WTC11 (cell line): ENCODE measurements at regions not wholly inside any gene's neighbourhood (a gene's known extent, or its start where the extent isn't known, plus 50 kb on each side); places are given as distances from the start of the nearest gene placed in this dataset.

Experiments used
- ATAC-seq: fragments of 200-7000 bp; cut with Tn5 transposase; 2 replicates; pipeline ENCODE4 v1.10.0; 2021; ENCODE audit warnings: mild to moderate bottlenecking, moderate library complexity
- CTCF ChIA-PET: fragments of 300-600 bp; sonication (Branson Sonifier 250); formaldehyde crosslinking; loops from one replicate; lab custom pipeline; 2021; ENCODE audit warnings: antibody characterized with exemption; lab: Charles Lee
- POLR2A ChIA-PET: fragments of 350-600 bp; sonication (Branson Sonifier 250); formaldehyde crosslinking; loops from one replicate; lab custom pipeline; 2021; ENCODE audit warnings: antibody characterized with exemption; lab: Charles Lee
- DNase-seq: peaks from one replicate; pipeline ENCODE4 v3.0.0; 2021; ENCODE audit warnings: low spot score
- H3K27ac Mint-ChIP-seq: 2 replicates; pipeline ENCODE4 v1.8.0; 2021; ENCODE audit warnings: mixed read lengths
- H3K27me3 Mint-ChIP-seq: 2 replicates; pipeline ENCODE4 v1.8.0; 2021; ENCODE audit warnings: low read depth, mild to moderate bottlenecking, moderate library complexity, mixed read lengths
- H3K36me3 Mint-ChIP-seq: 2 replicates; pipeline ENCODE4 v1.8.0; 2021; ENCODE audit warnings: mixed read lengths
- H3K4me1 Mint-ChIP-seq: 2 replicates; pipeline ENCODE4 v1.8.0; 2022; ENCODE audit warnings: mixed read lengths
- H3K4me3 Mint-ChIP-seq: 2 replicates; pipeline ENCODE4 v1.8.0; 2021; ENCODE audit warnings: mild to moderate bottlenecking, moderate library complexity, mixed read lengths
- H3K9me3 Mint-ChIP-seq: 2 replicates; pipeline ENCODE4 v1.8.0; 2021; ENCODE audit warnings: mixed read lengths
- CTCF ChIP-seq: fragments of 200-600 bp; IDR thresholded peaks from 2 replicates; pipeline ENCODE4 v1.8.0; 2022; ENCODE audit warnings: antibody characterized with exemption
- ESRRA ChIP-seq: sonication (generic); formaldehyde crosslinking; IDR thresholded peaks from 2 replicates; pipeline ENCODE4 v1.8.1; 2022; ENCODE audit warnings: mild to moderate bottlenecking, missing genetic modification reagents, borderline replicate concordance
- FOXJ3 ChIP-seq: sonication (generic); formaldehyde crosslinking; IDR thresholded peaks from 2 replicates; pipeline ENCODE4 v1.9.0; 2021; ENCODE audit warnings: missing genetic modification reagents, mild to moderate bottlenecking, borderline replicate concordance
- HMGA2 ChIP-seq: fragments of 250-450 bp; sonication (Bioruptor Pico); IDR thresholded peaks from 2 replicates; pipeline ENCODE4 v1.4.0; 2021; ENCODE audit warnings: mild to moderate bottlenecking, moderate library complexity
- JAZF1 ChIP-seq: fragments of 250-450 bp; sonication (Bioruptor Pico); IDR thresholded peaks from 2 replicates; pipeline ENCODE4 v1.9.0; 2021; ENCODE audit warnings: moderate library complexity, mild to moderate bottlenecking, inconsistent platforms
- NR1H2 ChIP-seq: sonication (generic); formaldehyde crosslinking; IDR thresholded peaks from 2 replicates; pipeline ENCODE4 v1.9.0; 2021; ENCODE audit warnings: mild to moderate bottlenecking, moderate library complexity, missing genetic modification reagents
- NR3C1 ChIP-seq: sonication (generic); formaldehyde crosslinking; conservative IDR thresholded peaks from 2 replicates; pipeline ENCODE4 v1.8.1; 2023; ENCODE audit warnings: low read depth, mild to moderate bottlenecking, missing genetic modification reagents
- PRRX2 ChIP-seq: fragments of 250-450 bp; sonication (Bioruptor Pico); IDR thresholded peaks from 2 replicates; pipeline ENCODE4 v1.8.0; 2021; ENCODE audit warnings: mild to moderate bottlenecking
- SMAD4 ChIP-seq: sonication (generic); formaldehyde crosslinking; IDR thresholded peaks from 2 replicates; pipeline ENCODE4 v1.8.0; 2022; ENCODE audit warnings: mild to moderate bottlenecking, missing genetic modification reagents
- SOX15 ChIP-seq: fragments of 250-450 bp; sonication (Bioruptor Pico); IDR thresholded peaks from 2 replicates; pipeline ENCODE4 v1.9.0; 2021; ENCODE audit warnings: mild to moderate bottlenecking
- ZNF121 ChIP-seq: sonication (generic); formaldehyde crosslinking; IDR thresholded peaks from 2 replicates; pipeline ENCODE4 v1.8.0; 2023; ENCODE audit warnings: missing genetic modification reagents
- ZNF425 ChIP-seq: fragments of 250-450 bp; sonication (Bioruptor Pico); conservative IDR thresholded peaks from 2 replicates; pipeline ENCODE4 v1.9.0; 2021; ENCODE audit warnings: mild to moderate bottlenecking
- ZNF532 ChIP-seq: fragments of 250-450 bp; sonication (Bioruptor Pico); IDR thresholded peaks from 2 replicates; pipeline ENCODE4 v1.9.0; 2021; ENCODE audit warnings: mild to moderate bottlenecking, borderline replicate concordance
- TF ChIP-seq, protein P1 (sequence below): sonication (generic); formaldehyde crosslinking; IDR thresholded peaks from 2 replicates; pipeline ENCODE4 v1.8.0; 2022; ENCODE audit warnings: missing genetic modification reagents
- TF ChIP-seq, protein P2 (sequence below): sonication (generic); formaldehyde crosslinking; IDR thresholded peaks from 2 replicates; pipeline ENCODE4 v1.8.1; 2022; ENCODE audit warnings: mild to moderate bottlenecking, moderate library complexity, missing genetic modification reagents
- TF ChIP-seq, protein P3 (sequence below): sonication (generic); formaldehyde crosslinking; IDR thresholded peaks from 2 replicates; pipeline ENCODE4 v1.8.1; 2023; ENCODE audit warnings: mild to moderate bottlenecking, moderate library complexity, missing genetic modification reagents

DNA sequence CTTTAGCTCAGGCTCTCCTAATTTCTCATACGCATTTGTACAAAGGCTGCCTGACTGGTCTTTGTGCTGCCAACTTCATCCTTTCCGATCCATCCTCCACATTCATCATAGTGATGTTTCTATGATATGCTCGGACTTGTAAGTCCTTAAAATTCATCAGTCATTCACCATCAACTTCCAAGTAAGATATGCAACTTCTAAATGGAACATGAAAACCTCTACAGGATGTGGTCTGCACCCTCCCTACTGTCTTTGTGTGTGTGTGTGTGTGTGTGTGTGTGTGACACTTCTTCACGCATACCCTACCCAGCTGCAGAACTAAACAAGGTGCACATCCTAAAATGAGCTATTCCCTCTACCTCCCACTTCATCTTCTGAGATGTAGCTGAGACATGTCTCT is 397.9 kb upstream of the NR5A2 start:
- H3K27ac Mint-ChIP-seq, result peak overlapping the region; percentile 6; the same call in 1 of the 2 replicates
- ATAC-seq (no peak), DNase-seq (no peak)
- H3K4me1 Mint-ChIP-seq, result peaks cover 32% of the 10 kb centered on the region
- H3K36me3 Mint-ChIP-seq, result peaks cover 23% of the 10 kb centered on the region
- ChIA-PET CTCF (no interaction called here), POLR2A (no interaction called here)
- TF ChIP-seq, protein P1, sequence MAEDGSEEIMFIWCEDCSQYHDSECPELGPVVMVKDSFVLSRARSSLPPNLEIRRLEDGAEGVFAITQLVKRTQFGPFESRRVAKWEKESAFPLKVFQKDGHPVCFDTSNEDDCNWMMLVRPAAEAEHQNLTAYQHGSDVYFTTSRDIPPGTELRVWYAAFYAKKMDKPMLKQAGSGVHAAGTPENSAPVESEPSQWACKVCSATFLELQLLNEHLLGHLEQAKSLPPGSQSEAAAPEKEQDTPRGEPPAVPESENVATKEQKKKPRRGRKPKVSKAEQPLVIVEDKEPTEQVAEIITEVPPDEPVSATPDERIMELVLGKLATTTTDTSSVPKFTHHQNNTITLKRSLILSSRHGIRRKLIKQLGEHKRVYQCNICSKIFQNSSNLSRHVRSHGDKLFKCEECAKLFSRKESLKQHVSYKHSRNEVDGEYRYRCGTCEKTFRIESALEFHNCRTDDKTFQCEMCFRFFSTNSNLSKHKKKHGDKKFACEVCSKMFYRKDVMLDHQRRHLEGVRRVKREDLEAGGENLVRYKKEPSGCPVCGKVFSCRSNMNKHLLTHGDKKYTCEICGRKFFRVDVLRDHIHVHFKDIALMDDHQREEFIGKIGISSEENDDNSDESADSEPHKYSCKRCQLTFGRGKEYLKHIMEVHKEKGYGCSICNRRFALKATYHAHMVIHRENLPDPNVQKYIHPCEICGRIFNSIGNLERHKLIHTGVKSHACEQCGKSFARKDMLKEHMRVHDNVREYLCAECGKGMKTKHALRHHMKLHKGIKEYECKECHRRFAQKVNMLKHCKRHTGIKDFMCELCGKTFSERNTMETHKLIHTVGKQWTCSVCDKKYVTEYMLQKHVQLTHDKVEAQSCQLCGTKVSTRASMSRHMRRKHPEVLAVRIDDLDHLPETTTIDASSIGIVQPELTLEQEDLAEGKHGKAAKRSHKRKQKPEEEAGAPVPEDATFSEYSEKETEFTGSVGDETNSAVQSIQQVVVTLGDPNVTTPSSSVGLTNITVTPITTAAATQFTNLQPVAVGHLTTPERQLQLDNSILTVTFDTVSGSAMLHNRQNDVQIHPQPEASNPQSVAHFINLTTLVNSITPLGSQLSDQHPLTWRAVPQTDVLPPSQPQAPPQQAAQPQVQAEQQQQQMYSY (CRISPR knock-in tag), result no peak
- no peak for TF ChIP-seq FOXJ3 (CRISPR knock-in tag)
- H3K4me3 Mint-ChIP-seq, result no peak overlapping the region
- no peaks in the 10 kb centered on the region for H3K27me3 Mint-ChIP-seq
- peaks cover 30% of the 10 kb centered on the region for H3K9me3 Mint-ChIP-seq

- CTCF ChIA-PET, result no interaction called here
- Mint-ChIP-seq H3K4me3 (no peak overlapping the region), H3K27me3 (no peaks in the 10 kb centered on the region), H3K36me3 (peaks cover 28% of the 10 kb centered on the region), H3K9me3 (peaks cover 40% of the 10 kb centered on the region), H3K27ac (no peak overlapping the region), H3K4me1 (peaks cover 2% of the 10 kb centered on the region; the same call in 1 of the 2 replicates)
- DNase-seq (no peak), ATAC-seq (no peak)
- TF ChIP-seq SOX15 (CRISPR knock-in tag), result no peak
- no peak for TF ChIP-seq SMAD4
- no peak for TF ChIP-seq ESRRA (CRISPR knock-in tag)
- no peak for TF ChIP-seq ZNF532 (CRISPR knock-in tag)
- no peak for TF ChIP-seq PRRX2 (CRISPR knock-in tag)
- no peak for TF ChIP-seq ZNF121 (CRISPR knock-in tag)
- TF ChIP-seq ZNF425 (CRISPR knock-in tag), result no peak
- TF ChIP-seq, protein P2, sequence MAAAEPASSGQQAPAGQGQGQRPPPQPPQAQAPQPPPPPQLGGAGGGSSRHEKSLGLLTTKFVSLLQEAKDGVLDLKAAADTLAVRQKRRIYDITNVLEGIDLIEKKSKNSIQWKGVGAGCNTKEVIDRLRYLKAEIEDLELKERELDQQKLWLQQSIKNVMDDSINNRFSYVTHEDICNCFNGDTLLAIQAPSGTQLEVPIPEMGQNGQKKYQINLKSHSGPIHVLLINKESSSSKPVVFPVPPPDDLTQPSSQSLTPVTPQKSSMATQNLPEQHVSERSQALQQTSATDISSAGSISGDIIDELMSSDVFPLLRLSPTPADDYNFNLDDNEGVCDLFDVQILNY (CRISPR knock-in tag), result no peak
- TF ChIP-seq NR3C1 (CRISPR knock-in tag), result no peak
- TF ChIP-seq, protein P3, sequence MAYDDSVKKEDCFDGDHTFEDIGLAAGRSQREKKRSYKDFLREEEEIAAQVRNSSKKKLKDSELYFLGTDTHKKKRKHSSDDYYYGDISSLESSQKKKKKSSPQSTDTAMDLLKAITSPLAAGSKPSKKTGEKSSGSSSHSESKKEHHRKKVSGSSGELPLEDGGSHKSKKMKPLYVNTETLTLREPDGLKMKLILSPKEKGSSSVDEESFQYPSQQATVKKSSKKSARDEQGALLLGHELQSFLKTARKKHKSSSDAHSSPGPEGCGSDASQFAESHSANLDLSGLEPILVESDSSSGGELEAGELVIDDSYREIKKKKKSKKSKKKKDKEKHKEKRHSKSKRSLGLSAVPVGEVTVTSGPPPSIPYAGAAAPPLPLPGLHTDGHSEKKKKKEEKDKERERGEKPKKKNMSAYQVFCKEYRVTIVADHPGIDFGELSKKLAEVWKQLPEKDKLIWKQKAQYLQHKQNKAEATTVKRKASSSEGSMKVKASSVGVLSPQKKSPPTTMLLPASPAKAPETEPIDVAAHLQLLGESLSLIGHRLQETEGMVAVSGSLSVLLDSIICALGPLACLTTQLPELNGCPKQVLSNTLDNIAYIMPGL (CRISPR knock-in tag), result no peak
- TF ChIP-seq NR1H2, result no peak
- TF ChIP-seq JAZF1 (CRISPR knock-in tag), result no peak
- TF ChIP-seq HMGA2 (CRISPR knock-in tag), result no peak
- TF ChIP-seq CTCF, result no peak
- TF ChIP-seq, all 79 proteins: peak for 0
- POLR2A ChIA-PET, result no interaction called here
Measured at GRCh38 chr1:199639453-199639852, 388.1 kb upstream of the NR5A2 start.
